ENCODE measurements at regions not wholly inside any gene's neighbourhood (a gene's known extent, or its start where the extent isn't known, plus 50 kb on each side); places are given as distances from the start of the nearest gene placed in this dataset.

- peak; percentile 56 for DNase-seq (ENCODE audit: low read depth, low spot score)
Observed at GRCh38 chr10:78706726-78707540, 361.8 kb upstream of the ZMIZ1 start.

GRCh38 chr10:78707745-78708144, 361.0 kb upstream of the ZMIZ1 start:
- no peak for DNase-seq (ENCODE audit: low read depth, low spot score)

GRCh38 chr10:78712147-78712546, 356.6 kb upstream of the ZMIZ1 start:
- DNase-seq (ENCODE audit: low read depth, low spot score): no peak

GRCh38 chr10:78713659-78714058, 355.1 kb upstream of the ZMIZ1 start:
- DNase-seq (ENCODE audit: low read depth, low spot score): no peak

GRCh38 chr10:78714225-78714624, 354.5 kb upstream of the ZMIZ1 start:
- peak; percentile 39 for DNase-seq (ENCODE audit: low read depth, low spot score)

- DNase-seq (ENCODE audit: low read depth, low spot score): no peak
Observed at GRCh38 chr10:78715435-78715834, 353.3 kb upstream of the ZMIZ1 start.

GRCh38 chr10:78716043-78716660, 352.6 kb upstream of the ZMIZ1 start:
- DNase-seq (ENCODE audit: low read depth, low spot score): no peak

- peak; percentile 82 for DNase-seq (ENCODE audit: low read depth, low spot score)
Observed at GRCh38 chr10:78717200-78717599, 351.6 kb upstream of the ZMIZ1 start.

GRCh38 chr10:78718032-78718572, 350.7 kb upstream of the ZMIZ1 start:
- peak; percentile 23 for DNase-seq (ENCODE audit: low read depth, low spot score)

- no peak for DNase-seq (ENCODE audit: low read depth, low spot score)
Observed at GRCh38 chr10:78719276-78719675, 349.5 kb upstream of the ZMIZ1 start.

GRCh38 chr10:78720091-78720490, 348.7 kb upstream of the ZMIZ1 start:
- DNase-seq (ENCODE audit: low read depth, low spot score): no peak

GRCh38 chr10:78721231-78721630, 347.5 kb upstream of the ZMIZ1 start:
- DNase-seq (ENCODE audit: low read depth, low spot score): no peak

- DNase-seq (ENCODE audit: low read depth, low spot score): no peak
Observed at GRCh38 chr10:78724846-78725245, 343.9 kb upstream of the ZMIZ1 start.

- DNase-seq (ENCODE audit: low read depth, low spot score): no peak
Observed at GRCh38 chr10:78726171-78726570, 342.6 kb upstream of the ZMIZ1 start.

- no peak for DNase-seq (ENCODE audit: low read depth, low spot score)
Observed at GRCh38 chr10:78727251-78727650, 341.5 kb upstream of the ZMIZ1 start.

- DNase-seq (ENCODE audit: low read depth, low spot score): peak; percentile 32
Observed at GRCh38 chr10:78727728-78728127, 341.0 kb upstream of the ZMIZ1 start.

- DNase-seq (ENCODE audit: low read depth, low spot score): no peak
Observed at GRCh38 chr10:78728176-78728575, 340.6 kb upstream of the ZMIZ1 start.

- no peak for DNase-seq (ENCODE audit: low read depth, low spot score)
Observed at GRCh38 chr10:78729366-78729765, 339.4 kb upstream of the ZMIZ1 start.

GRCh38 chr10:78729800-78730199, 339.0 kb upstream of the ZMIZ1 start:
- no peak for DNase-seq (ENCODE audit: low read depth, low spot score)

- DNase-seq (ENCODE audit: low read depth, low spot score): no peak
Observed at GRCh38 chr10:78730754-78731153, 338.0 kb upstream of the ZMIZ1 start.

- no peak for DNase-seq (ENCODE audit: low read depth, low spot score)
Observed at GRCh38 chr10:78731675-78732074, 337.1 kb upstream of the ZMIZ1 start.

- DNase-seq (ENCODE audit: low read depth, low spot score): no peak
Observed at GRCh38 chr10:78732381-78732780, 336.4 kb upstream of the ZMIZ1 start.

Measured in astrocyte of the hippocampus (primary cell).